GOT3 (cell line): ENCODE measurements at regions not wholly inside any gene's neighbourhood (a gene's known extent, or its start where the extent isn't known, plus 50 kb on each side); places are given as distances from the start of the nearest gene placed in this dataset.

Experiments used
- DNase-seq: peaks from one replicate; lab custom pipeline; 2025; ENCODE audit warnings: mixed read lengths; lab: John Stamatoyannopoulos, UW

GRCh38 chr4:189278597-189279165, 662.0 kb upstream of the FRG1 start:
- no peak for DNase-seq

GRCh38 chr4:189279188-189279587, 661.5 kb upstream of the FRG1 start:
- DNase-seq = no peak

- no peak for DNase-seq
Measured at GRCh38 chr4:189285377-189285776, 655.3 kb upstream of the FRG1 start.

GRCh38 chr4:189291939-189292338, 648.7 kb upstream of the FRG1 start:
- no peak for DNase-seq

GRCh38 chr4:189293459-189293858, 647.2 kb upstream of the FRG1 start:
- no peak for DNase-seq

- no peak for DNase-seq
Measured at GRCh38 chr4:189294574-189294973, 646.1 kb upstream of the FRG1 start.

- no peak for DNase-seq
Measured at GRCh38 chr4:189299706-189300105, 641.0 kb upstream of the FRG1 start.

- DNase-seq = no peak
Measured at GRCh38 chr4:189301692-189302091, 639.0 kb upstream of the FRG1 start.

- no peak for DNase-seq
Measured at GRCh38 chr4:189302719-189303118, 638.0 kb upstream of the FRG1 start.

- DNase-seq = no peak
Measured at GRCh38 chr4:189304167-189304566, 636.5 kb upstream of the FRG1 start.

GRCh38 chr4:189304809-189305208, 635.9 kb upstream of the FRG1 start:
- DNase-seq = no peak

GRCh38 chr4:189305500-189305899, 635.2 kb upstream of the FRG1 start:
- DNase-seq = no peak

- DNase-seq = no peak
Measured at GRCh38 chr4:189311251-189311650, 629.4 kb upstream of the FRG1 start.

GRCh38 chr4:189313064-189313463, 627.6 kb upstream of the FRG1 start:
- DNase-seq = no peak

GRCh38 chr4:189313861-189314513, 626.7 kb upstream of the FRG1 start:
- DNase-seq = no peak

GRCh38 chr4:189322426-189322825, 618.2 kb upstream of the FRG1 start:
- no peak for DNase-seq

- no peak for DNase-seq
Measured at GRCh38 chr4:189341881-189342280, 598.8 kb upstream of the FRG1 start.

GRCh38 chr4:189355590-189355989, 585.1 kb upstream of the FRG1 start:
- DNase-seq = no peak

- no peak for DNase-seq
Measured at GRCh38 chr4:189362364-189362763, 578.3 kb upstream of the FRG1 start.

- no peak for DNase-seq
Measured at GRCh38 chr4:189364032-189364449, 576.6 kb upstream of the FRG1 start.

GRCh38 chr4:189365451-189365850, 575.2 kb upstream of the FRG1 start:
- DNase-seq = no peak

- DNase-seq = no peak
Measured at GRCh38 chr4:189367832-189368231, 572.8 kb upstream of the FRG1 start.

GRCh38 chr4:189374176-189374575, 566.5 kb upstream of the FRG1 start:
- DNase-seq = no peak

- DNase-seq = no peak
Measured at GRCh38 chr4:189376901-189377300, 563.8 kb upstream of the FRG1 start.
